NB4 (cell line): ENCODE measurements at regions not wholly inside any gene's neighbourhood (a gene's known extent, or its start where the extent isn't known, plus 50 kb on each side); places are given as distances from the start of the nearest gene placed in this dataset.

Source experiments
- POLR2A ChIP-seq: IDR thresholded peaks from 2 replicates; pipeline ENCODE4 v1.6.1; 2011; ENCODE audit warnings: mild to moderate bottlenecking; ENCODE audit not compliant: insufficient read length; ENCODE audit errors: extremely low read depth
- TF ChIP-seq, protein P1 (sequence below): IDR thresholded peaks from one replicate; pipeline ENCODE4 v1.5.1; 2012; ENCODE audit warnings: low read depth, low read length

DNA sequence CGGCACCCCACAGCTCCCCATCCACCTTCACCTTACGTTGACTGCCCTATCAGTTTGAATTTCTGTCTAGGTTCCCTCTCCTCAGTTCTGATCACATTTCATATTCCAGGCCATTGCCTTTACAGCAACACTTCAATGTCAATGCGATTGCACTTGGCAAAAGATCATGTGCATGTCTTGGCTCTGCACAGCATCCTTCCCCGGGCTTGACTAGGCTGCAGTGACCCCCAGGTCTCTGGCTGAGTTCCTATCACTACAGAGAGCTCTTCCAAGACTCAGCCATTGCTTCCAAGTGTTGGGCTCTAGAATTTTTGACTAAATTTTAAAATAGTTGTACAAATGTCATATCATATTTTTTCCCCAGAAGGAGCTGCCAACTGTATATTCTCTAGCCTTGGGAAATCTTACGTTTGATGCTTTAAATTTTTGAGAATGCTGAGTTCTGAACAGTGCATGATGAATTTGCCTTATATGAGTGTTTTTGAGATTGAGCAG is 103.8 kb upstream of the NEDD4L start:
- TF ChIP-seq POLR2A, result no peak
- TF ChIP-seq, protein P1, sequence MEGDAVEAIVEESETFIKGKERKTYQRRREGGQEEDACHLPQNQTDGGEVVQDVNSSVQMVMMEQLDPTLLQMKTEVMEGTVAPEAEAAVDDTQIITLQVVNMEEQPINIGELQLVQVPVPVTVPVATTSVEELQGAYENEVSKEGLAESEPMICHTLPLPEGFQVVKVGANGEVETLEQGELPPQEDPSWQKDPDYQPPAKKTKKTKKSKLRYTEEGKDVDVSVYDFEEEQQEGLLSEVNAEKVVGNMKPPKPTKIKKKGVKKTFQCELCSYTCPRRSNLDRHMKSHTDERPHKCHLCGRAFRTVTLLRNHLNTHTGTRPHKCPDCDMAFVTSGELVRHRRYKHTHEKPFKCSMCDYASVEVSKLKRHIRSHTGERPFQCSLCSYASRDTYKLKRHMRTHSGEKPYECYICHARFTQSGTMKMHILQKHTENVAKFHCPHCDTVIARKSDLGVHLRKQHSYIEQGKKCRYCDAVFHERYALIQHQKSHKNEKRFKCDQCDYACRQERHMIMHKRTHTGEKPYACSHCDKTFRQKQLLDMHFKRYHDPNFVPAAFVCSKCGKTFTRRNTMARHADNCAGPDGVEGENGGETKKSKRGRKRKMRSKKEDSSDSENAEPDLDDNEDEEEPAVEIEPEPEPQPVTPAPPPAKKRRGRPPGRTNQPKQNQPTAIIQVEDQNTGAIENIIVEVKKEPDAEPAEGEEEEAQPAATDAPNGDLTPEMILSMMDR, result no peak
